ENCODE measurements at regions not wholly inside any gene's neighbourhood (a gene's known extent, or its start where the extent isn't known, plus 50 kb on each side); places are given as distances from the start of the nearest gene placed in this dataset.

GRCh38 chr6:85368631-85369030 lies 81.3 kb upstream of the NT5E start:
- FAIRE-seq, result no peak
- H3K4me1 ChIP-seq (ENCODE audit: insufficient read depth, low read length), result peaks cover 6% of the 10 kb centered on the region
- H2AFZ ChIP-seq (ENCODE audit: low read depth, low read length), result no peak overlapping the region
- Mint-ChIP-seq H3K9me3 (ENCODE audit: unreplicated experiment) (peaks cover 5% of the 10 kb centered on the region), H3K27me3 (ENCODE audit: low read depth, unreplicated experiment) (no peaks in the 10 kb centered on the region), H3K36me3 (ENCODE audit: low read depth, unreplicated experiment) (no peaks in the 10 kb centered on the region), H3K4me1 (ENCODE audit: low read depth, unreplicated experiment) (peaks cover 4% of the 10 kb centered on the region), H3K27ac (ENCODE audit: unreplicated experiment) (no peak overlapping the region), H3K4me3 (ENCODE audit: unreplicated experiment) (no peak overlapping the region)
- H3K4me3 ChIP-seq (ENCODE audit: insufficient read depth, low read depth, low read length), result no peak overlapping the region
- H3K27me3 ChIP-seq (ENCODE audit: insufficient read depth, low read length), result no peaks in the 10 kb centered on the region
- H3K9me3 ChIP-seq (ENCODE audit: insufficient read depth, low read depth, low read length), result no peaks in the 10 kb centered on the region
- DNase-seq (ENCODE audit: low read depth), result peak; percentile 29
- no peak overlapping the region for H3K4me2 ChIP-seq (ENCODE audit: low read length)
- no peaks in the 10 kb centered on the region for H3K79me2 ChIP-seq (ENCODE audit: insufficient read depth, low read length)
- no peaks in the 10 kb centered on the region for H4K20me1 ChIP-seq (ENCODE audit: insufficient read depth, low read length)
- H3K27ac ChIP-seq (ENCODE audit: low read depth, low read length), result no peak overlapping the region
- TF ChIP-seq EZH2 (IDR thresholded peaks at IDR 0.05; ENCODE audit: insufficient read depth, low read length) (no peak), CTCF (IDR thresholded peaks at IDR 0.05; ENCODE audit: insufficient read depth, low read depth, low read length) (no peak)
- no peak overlapping the region for H3K9ac ChIP-seq (ENCODE audit: low read length)
- no peaks in the 10 kb centered on the region for H3K36me3 ChIP-seq (ENCODE audit: insufficient read depth, low read length)

- FAIRE-seq (no peak), DNase-seq (ENCODE audit: low read depth) (peak; percentile 62)
- peak overlapping the region; percentile 8 for H3K9ac ChIP-seq (ENCODE audit: low read length)
- Mint-ChIP-seq H3K9me3 (ENCODE audit: unreplicated experiment) (peaks cover 5% of the 10 kb centered on the region), H3K36me3 (ENCODE audit: low read depth, unreplicated experiment) (no peaks in the 10 kb centered on the region), H3K4me1 (ENCODE audit: low read depth, unreplicated experiment) (peaks cover 24% of the 10 kb centered on the region), H3K4me3 (ENCODE audit: unreplicated experiment) (no peak overlapping the region), H3K27me3 (ENCODE audit: low read depth, unreplicated experiment) (no peaks in the 10 kb centered on the region), H3K27ac (ENCODE audit: unreplicated experiment) (no peak overlapping the region)
- peak overlapping the region; percentile 55 for H3K4me2 ChIP-seq (ENCODE audit: low read length)
- no peaks in the 10 kb centered on the region for H3K79me2 ChIP-seq (ENCODE audit: insufficient read depth, low read length)
- H3K36me3 ChIP-seq (ENCODE audit: insufficient read depth, low read length), result no peaks in the 10 kb centered on the region
- H3K4me1 ChIP-seq (ENCODE audit: insufficient read depth, low read length), result peaks cover 28% of the 10 kb centered on the region
- no peak overlapping the region for H2AFZ ChIP-seq (ENCODE audit: low read depth, low read length)
- no peaks in the 10 kb centered on the region for H3K27me3 ChIP-seq (ENCODE audit: insufficient read depth, low read length)
- H3K27ac ChIP-seq (ENCODE audit: low read depth, low read length), result peak overlapping the region; percentile 32
- no peak overlapping the region for H3K4me3 ChIP-seq (ENCODE audit: insufficient read depth, low read depth, low read length)
- H3K9me3 ChIP-seq (ENCODE audit: insufficient read depth, low read depth, low read length), result no peaks in the 10 kb centered on the region
- H4K20me1 ChIP-seq (ENCODE audit: insufficient read depth, low read length), result no peaks in the 10 kb centered on the region
- TF ChIP-seq CTCF (IDR thresholded peaks at IDR 0.05; ENCODE audit: insufficient read depth, low read depth, low read length), result no peak
- TF ChIP-seq EZH2 (IDR thresholded peaks at IDR 0.05; ENCODE audit: insufficient read depth, low read length), result no peak
Observed at GRCh38 chr6:85364344-85364743, 85.5 kb upstream of the NT5E start.

DNA sequence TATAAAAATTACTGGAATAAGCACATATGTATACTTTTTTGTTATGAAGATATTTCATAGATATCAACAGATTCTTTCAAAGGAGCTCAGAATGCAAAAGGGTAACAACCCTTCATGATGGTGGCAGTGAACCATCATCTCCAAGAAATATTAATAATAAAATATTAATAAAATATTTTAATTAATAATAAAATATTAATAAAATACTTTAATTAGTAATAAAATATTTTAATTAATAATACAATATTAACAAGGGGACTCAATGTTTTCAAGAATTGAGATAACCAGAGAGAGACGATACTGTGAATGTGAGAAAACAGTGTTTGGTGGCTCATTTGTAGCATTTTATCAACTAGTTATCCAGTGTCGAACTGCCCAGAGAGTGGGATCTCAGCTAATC lies 86.0 kb upstream of the NT5E start:
- no peak overlapping the region for H3K4me3 Mint-ChIP-seq (ENCODE audit: unreplicated experiment)
- FAIRE-seq, result no peak
- no peak overlapping the region for H2AFZ ChIP-seq (ENCODE audit: low read depth, low read length)

More for the DNA sequence above, 86.0 kb upstream of the NT5E start:
- no peaks in the 10 kb centered on the region for H3K9me3 ChIP-seq (ENCODE audit: insufficient read depth, low read depth, low read length)
- TF ChIP-seq CTCF (IDR thresholded peaks at IDR 0.05; ENCODE audit: insufficient read depth, low read depth, low read length) (no peak), EZH2 (IDR thresholded peaks at IDR 0.05; ENCODE audit: insufficient read depth, low read length) (no peak)
- H3K27me3 ChIP-seq (ENCODE audit: insufficient read depth, low read length), result no peaks in the 10 kb centered on the region
- no peaks in the 10 kb centered on the region for H3K79me2 ChIP-seq (ENCODE audit: insufficient read depth, low read length)
- H3K4me1 Mint-ChIP-seq (ENCODE audit: low read depth, unreplicated experiment), result peaks cover 24% of the 10 kb centered on the region
- no peak for DNase-seq (ENCODE audit: low read depth)
- H3K27ac Mint-ChIP-seq (ENCODE audit: unreplicated experiment), result no peak overlapping the region
- peak overlapping the region; percentile 8 for H3K9ac ChIP-seq (ENCODE audit: low read length)
- H3K36me3 ChIP-seq (ENCODE audit: insufficient read depth, low read length), result no peaks in the 10 kb centered on the region
- peak overlapping the region; percentile 55 for H3K4me2 ChIP-seq (ENCODE audit: low read length)
- H3K36me3 Mint-ChIP-seq (ENCODE audit: low read depth, unreplicated experiment), result no peaks in the 10 kb centered on the region
- H3K27ac ChIP-seq (ENCODE audit: low read depth, low read length), result peak overlapping the region; percentile 32
- H3K9me3 Mint-ChIP-seq (ENCODE audit: unreplicated experiment), result peaks cover 5% of the 10 kb centered on the region
- no peaks in the 10 kb centered on the region for H4K20me1 ChIP-seq (ENCODE audit: insufficient read depth, low read length)
- H3K27me3 Mint-ChIP-seq (ENCODE audit: low read depth, unreplicated experiment), result no peaks in the 10 kb centered on the region
- H3K4me3 ChIP-seq (ENCODE audit: insufficient read depth, low read depth, low read length), result no peak overlapping the region
- peaks cover 28% of the 10 kb centered on the region for H3K4me1 ChIP-seq (ENCODE audit: insufficient read depth, low read length)
